Stimulated activated CD4-positive, alpha-beta T cell treated with anti-CD3 and anti-CD28 coated beads, TNF-alpha, amount 100 ng/mL, for 1 hour (primary cell): ENCODE measurements at regions not wholly inside any gene's neighbourhood (a gene's known extent, or its start where the extent isn't known, plus 50 kb on each side); places are given as distances from the start of the nearest gene placed in this dataset.

Experiments used
- DNase-seq, 3 donors: peaks; one replicate each; pipeline ENCODE4 v3.0.0-alpha.2; 2020; ENCODE audit warnings: low read depth in 3 of 3, low spot score in 1 of 3

- DNase-seq = no peak
Measured at GRCh38 chr9:32255026-32255425, 129.4 kb upstream of the ACO1 start.

GRCh38 chr9:32258482-32258881, 126.0 kb upstream of the ACO1 start:
- DNase-seq = no peak

DNA sequence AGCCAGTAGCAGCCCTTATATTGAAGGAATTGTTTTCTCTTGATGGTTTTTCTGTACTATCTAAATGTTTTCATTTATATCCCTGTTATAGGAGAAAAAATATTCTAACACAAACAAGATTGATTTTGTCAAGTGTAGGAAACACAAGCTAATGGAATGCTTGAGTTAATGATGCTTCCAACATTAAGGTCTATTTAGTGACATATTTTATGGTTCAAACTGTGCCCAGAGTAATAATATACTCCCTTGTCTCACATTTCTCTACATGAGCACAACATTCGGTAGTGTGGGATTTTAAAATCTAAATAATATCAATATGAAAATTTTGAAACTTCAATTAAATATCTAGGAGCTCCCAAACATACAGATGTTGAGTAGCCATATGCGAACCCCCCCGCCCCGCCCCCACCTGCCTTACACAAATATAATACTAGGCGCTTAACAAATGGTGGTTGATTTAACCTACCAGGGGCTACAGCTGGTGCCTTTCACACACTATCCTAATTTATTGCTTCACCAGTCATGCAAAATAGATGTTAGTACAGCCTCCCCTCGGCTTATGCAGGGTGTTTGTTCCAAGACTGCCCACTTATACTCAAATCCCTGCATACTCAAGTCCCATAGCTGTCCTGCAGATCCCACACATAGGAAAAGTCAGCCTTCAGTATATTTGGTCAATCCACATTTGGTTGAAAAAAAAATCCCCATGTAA, 124.1 kb upstream of the ACO1 start:
- DNase-seq = no peak

DNA sequence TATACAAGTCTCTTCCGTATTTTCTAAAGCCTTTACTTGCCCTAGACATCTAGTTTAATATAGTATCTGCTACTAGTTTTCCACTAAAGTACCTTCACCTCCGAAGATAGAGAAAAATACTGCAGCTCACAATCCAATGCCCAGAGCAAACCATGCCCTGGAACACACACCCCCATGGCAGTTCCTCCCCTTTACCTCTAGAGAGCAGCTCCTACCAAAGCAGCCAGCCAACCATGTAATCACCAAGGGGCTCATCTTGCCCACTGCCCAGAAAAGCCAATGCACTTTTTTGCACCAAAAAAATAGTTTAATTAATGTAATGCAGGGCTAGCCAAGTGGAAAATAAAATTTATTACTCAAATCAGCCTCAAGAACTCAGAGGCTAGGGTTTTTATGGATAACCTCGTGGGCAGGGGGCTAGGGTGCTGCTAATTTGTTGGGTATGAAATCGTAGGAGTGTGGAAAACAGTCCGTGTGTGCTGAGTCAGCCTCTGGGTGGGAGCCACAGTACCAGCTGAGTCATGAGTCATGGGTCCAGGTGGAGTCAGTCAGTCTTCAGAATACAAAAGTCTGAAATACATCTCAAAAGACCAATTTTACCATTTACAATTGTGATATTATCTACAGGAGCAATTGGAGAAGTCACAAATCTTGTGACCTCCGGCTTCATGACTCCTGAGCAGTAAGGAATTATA, 120.1 kb upstream of the ACO1 start:
- DNase-seq = no peak

DNA sequence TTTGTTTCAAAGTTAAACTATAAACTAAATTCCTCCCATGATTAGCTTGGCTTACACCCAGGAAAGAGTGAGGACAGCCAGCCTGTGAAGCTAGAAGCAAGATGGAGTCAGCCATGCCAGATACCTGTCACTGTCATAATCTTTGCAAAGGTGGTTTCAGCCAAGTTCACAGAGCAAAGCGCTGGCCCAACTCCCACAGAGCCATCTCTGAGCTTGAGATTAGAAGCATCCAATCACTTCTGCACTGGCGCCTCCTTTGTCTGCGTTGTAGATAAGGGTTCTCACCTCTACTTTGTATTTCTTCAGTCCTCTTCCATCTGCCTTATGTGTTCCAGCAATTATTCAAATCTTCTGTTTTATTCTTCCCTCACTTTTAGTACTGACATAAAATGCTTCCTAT, 119.4 kb upstream of the ACO1 start:
- DNase-seq = no peak

DNA sequence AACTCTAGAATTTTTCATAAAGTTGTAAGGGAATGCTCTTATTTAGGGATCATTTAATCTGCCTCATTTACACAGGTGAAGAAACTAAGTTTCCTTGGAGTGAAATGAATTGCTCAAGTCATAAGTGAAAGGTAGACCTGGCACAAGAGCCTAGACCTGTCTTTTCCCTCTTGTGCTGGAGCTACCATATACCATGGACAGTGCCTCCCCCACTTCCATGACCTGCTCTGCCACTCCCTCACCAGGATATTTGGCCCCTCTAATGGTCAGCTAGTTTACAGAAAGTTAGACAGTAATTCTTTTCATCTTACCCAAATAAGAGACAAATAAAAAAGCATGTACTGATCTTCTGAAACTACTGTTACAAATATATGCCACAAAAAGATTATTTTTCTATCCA, 105.5 kb upstream of the ACO1 start:
- no peak for DNase-seq

- no peak for DNase-seq
Measured at GRCh38 chr9:32289756-32290155, 94.7 kb upstream of the ACO1 start.

DNA sequence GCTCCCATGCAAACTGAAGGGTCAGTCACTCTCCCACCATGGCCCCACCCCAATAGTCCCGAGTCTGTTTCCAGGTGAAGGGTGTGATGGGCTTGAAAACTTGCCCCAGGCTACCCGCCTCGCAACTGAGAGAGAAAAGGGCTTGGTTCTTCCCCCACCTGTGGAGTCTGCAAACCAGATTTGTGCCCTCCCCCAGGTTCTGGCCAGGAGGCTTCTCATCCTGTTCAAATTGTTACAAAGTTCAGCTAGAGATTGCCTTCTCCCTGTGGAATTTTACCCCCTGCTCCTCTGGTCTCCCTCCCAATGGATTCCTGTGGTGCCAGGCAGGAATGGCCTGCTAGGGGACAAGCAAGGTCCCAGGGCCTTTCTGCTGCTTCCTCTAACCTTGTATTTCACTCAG, 93.1 kb upstream of the ACO1 start:
- DNase-seq = no peak

DNA sequence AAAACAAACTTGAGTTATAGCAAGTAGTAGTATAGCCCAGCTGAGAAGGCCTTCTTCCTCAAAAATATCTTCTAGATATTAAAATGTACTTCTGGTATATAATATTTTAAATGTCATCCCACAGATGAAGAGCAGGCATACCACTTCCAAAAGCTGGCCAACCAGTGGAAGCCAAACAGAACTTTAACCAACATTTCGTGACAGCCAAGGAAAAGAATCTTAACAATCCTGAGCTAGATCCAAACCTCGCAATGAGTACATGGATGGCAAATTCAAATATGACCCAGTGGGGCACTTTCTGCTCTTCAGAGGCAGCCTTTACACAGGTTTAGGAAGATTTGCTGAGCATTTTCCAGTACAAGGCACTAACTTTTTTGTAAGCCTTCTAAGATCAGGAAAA, 91.8 kb upstream of the ACO1 start:
- no peak for DNase-seq

DNA sequence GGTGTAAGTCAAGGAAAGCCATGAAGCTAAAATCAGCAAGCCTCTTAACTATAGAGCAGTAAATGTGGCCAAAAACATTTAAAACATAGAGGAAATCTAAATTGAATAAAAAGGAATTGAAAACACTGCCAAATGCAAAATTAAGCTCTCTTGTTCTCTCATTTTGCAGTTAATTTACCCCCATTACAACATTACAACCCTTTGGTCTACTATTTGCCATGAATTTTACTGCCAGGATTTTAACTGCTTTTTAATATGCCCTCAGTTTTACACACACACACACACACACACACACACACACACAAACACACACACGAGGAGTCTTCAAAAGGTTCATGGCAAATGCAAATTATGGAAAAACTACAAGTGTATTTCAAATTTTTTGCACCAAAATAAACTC, 91.4 kb upstream of the ACO1 start:
- DNase-seq = no peak

DNA sequence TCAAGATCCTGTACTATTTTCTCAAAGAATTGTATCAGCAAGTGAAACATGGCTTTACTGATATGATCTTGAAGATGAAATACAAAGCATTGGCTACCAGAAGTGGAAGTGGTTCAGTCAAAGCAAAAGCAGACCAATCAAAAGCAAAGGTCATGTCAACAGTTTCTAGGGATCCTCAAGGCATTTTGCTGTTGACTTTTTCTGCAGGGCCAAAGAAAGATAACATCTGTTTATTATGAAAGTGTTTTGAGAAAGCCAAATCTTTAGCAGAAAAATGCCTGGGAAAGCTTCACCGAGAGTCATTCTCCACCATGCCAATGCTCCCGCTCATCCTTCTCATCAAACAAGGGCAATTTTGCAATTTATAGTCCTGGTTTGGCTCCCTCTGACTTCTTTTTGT, 90.3 kb upstream of the ACO1 start:
- DNase-seq = no peak

DNA sequence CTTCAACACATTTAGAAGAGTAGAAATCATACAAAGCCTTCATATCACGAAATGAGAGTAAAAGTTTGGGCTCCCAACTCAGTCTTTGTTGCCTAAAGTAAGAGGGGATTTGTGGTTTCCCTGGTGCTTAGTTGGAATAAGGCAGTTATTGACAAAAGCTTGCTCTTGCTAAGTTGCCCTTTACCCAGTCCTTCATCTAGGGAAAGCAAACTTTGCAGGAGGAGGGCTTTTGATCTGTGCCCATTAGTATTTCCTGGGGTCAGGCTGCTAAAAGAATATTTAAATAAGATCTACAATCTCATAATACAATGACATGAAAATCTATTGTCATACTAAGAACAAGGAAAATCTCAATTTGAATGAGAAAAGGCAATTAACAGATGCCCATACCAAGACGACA, 84.1 kb upstream of the ACO1 start:
- DNase-seq = no peak

DNA sequence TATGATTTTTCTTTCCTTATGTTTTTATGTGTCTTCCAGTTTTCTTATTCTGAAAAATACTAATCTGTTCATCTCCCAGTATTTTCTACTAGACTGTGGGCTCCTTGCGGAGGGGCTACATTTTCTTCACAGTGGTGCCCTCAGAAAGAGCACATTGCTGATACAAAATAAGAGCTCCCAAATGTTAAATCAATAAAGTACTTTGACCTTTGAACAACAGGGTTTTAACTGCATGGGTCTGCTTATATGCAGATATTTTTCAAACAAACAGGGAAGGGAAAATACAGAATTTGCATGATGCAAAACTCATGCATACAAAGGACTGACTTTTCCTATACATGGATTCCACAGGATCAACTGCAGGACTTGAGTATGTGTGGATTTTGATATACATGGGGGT, 79.9 kb upstream of the ACO1 start:
- no peak for DNase-seq

DNA sequence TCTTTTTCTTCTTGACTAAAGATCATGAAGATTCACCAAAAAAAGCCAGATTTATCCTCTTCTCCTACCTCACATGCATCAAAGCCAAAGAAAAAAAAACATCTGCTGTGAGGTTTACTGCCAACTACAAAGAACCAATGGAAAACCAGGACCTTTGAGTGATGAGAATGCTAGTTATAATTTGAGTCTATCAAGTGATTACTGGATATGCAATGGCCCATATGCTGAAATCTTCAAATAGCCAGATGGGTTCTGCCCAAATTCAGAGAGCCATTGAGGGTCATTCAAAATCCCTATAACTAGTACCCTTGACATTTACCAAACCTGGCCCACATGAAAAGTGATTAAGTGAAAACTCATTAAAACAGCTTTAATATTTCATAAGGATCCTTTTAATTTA, 78.4 kb upstream of the ACO1 start:
- DNase-seq = no peak

GRCh38 chr9:32319312-32319929, 65.0 kb upstream of the ACO1 start:
- DNase-seq = no peak

DNA sequence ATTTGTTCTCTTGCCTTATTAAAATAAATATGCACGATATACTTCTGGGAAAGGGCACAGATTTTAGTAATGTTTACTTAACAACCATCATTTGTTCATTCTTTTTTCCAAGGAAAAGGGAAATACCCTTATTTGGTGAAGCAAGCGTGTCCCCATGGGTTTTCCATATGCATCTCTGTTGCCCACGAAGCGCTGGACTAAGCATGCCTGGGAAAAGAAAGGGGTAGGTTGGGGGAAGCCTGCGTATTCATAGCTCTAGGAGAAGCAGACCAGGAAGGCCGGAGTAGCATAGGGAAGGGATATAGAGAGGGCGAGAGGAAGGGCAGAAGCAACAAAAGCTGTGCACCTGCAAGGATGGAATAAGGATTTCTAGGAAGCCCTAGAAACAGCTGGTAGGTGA, 61.8 kb upstream of the ACO1 start:
- no peak for DNase-seq

- no peak for DNase-seq
Measured at GRCh38 chr9:32326146-32326545, 58.3 kb upstream of the ACO1 start.

DNA sequence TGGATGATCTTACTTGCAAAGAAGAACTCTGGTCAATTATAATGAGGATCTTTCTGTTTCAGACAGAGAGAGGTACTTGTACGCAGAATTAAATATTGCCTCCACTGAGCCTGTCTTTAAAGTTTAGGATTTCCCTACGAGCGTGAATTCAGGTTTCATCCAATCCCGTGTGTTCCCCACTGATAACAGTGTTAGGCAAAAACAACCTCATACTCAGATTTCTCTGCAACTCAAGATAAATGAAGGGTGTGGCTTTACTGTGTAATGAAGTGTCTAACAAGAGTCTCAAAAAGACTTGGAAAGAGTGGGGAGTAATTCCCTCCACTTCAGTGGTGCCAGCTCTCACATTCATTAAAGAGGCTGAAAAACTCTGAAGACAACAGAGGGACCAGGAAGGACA, 53.2 kb upstream of the ACO1 start:
- DNase-seq = no peak

DNA sequence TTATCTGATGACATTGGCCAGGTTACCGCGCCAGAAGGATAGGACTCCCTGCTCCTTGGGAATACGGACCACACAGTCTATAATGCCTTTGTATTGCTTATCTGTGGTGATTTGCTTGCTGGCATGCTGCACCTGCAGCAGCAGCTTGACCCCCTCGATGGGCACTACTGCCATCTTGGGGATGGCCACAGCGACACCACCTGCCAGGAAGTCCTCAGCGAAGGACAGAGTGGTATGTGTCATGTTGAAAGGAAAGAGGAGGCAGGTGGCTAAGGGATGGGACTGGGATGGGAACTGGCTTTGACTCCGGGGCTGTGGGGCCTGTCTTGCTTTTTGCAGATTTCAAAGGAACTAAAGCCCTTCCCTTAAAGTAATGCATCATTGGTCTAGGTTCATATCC, 50.3 kb upstream of the ACO1 start:
- no peak for DNase-seq
